Psoas muscle (tissue), 7 donors: ENCODE measurements at regions not wholly inside any gene's neighbourhood (a gene's known extent, or its start where the extent isn't known, plus 50 kb on each side); places are given as distances from the start of the nearest gene placed in this dataset.
A peak's percentile ranks its signal among the peaks of the same experiment; 100 is the strongest.

Source experiments
- ATAC-seq, 4 donors: fragments of 200-7000 bp; cut with Tn5 transposase; one replicate each; pipeline ENCODE4 v1.9.1; 2020; ENCODE audit warnings: moderate library complexity in 3 of 4, mild to moderate bottlenecking in 2 of 4
- DNase-seq, 2 donors: peaks; one replicate each; pipeline ENCODE4 v3.0.0-alpha.2; 2020
- H3K27ac ChIP-seq: fragments of 200-600 bp; one replicate; pipeline ENCODE4 v1.8.0; 2022
- H3K27me3 ChIP-seq, 3 donors: fragments of 200-600 bp in 1 of 3; one replicate each; pipeline versions ENCODE4 v1.6.1 to v1.8.0; 2013 to 2022; ENCODE audit warnings: low read length in 2 of 3, mild to moderate bottlenecking in 2 of 3, moderate library complexity in 1 of 3; ENCODE audit not compliant: insufficient read depth in 3 of 3
- H3K36me3 ChIP-seq, 2 donors: fragments of 200-600 bp in 1 of 2; one replicate each; pipeline versions ENCODE4 v1.6.1 to v1.8.0; 2013 to 2022; ENCODE audit warnings: low read depth in 1 of 2, mild to moderate bottlenecking in 1 of 2, moderate library complexity in 1 of 2; ENCODE audit not compliant: insufficient read depth in 1 of 2
- H3K4me1 ChIP-seq: fragments of 200-600 bp; one replicate; pipeline ENCODE4 v1.8.0; 2022
- H3K4me3 ChIP-seq: fragments of 200-600 bp; one replicate; pipeline ENCODE4 v1.8.0; 2022; ENCODE audit warnings: mild to moderate bottlenecking
- H3K9me3 ChIP-seq: fragments of 200-600 bp; one replicate; pipeline ENCODE4 v1.8.0; 2022
- CTCF ChIP-seq: fragments of 200-600 bp; IDR thresholded peaks from one replicate; pipeline ENCODE4 v1.8.0; 2022; ENCODE audit warnings: antibody characterized with exemption
- WGBS, 3 donors: extraction: QIAGEN DNeasy Blood & Tissue Kit; methylation state at CpG; one replicate each; pipeline versions ENCODE4 v1.1.6 to v1.1.7; 2013; 5-methylcytosine and 5-hydroxymethylcytosine counted together
- intact Hi-C, 2 donors: fragments of 100-400 bp; cut with DNase I; formaldehyde crosslinking; loops; one replicate each; pipeline versions ENCODE4 v1.11.0 to v1.14.2; 2022
- donor health status: healthy with polysubstance abuse.
- donor health status: DM: no; HTN: no; CAD: no; lungs with moderate emphysema.
- donor health status: Bipolar disorder and iron deficiency.
- donor health status: healthy.
- donor health status: DM: yes; HTN: yes; CAD: no.
- donor health status: DM: no; HTN: no; CAD: no.
- donor health status: DM: yes; HTN: yes; CAD: no.

GRCh38 chr2:160664603-160665140 lies 171.1 kb upstream of the RBMS1 start:
- TF ChIP-seq CTCF = no peak
- Histone ChIP-seq H3K36me3 (no peaks in the 10 kb centered on the region), H3K9me3 (no peaks in the 10 kb centered on the region), H3K27ac (no peak overlapping the region), H3K4me1 (peaks cover 4% of the 10 kb centered on the region), H3K4me3 (no peak overlapping the region), H3K27me3 (no peaks in the 10 kb centered on the region)
- 87 to 89% (median 88%) methylated on average over 2 of the region's 2 CpGs for WGBS, 3 donors
- intact Hi-C loops = no loop called here
- DNase-seq (no peak), ATAC-seq (no peak)

GRCh38 chr2:160666154-160667060 lies 172.8 kb upstream of the RBMS1 start:
- intact Hi-C loops = no loop called here
- Histone ChIP-seq H3K36me3 (no peaks in the 10 kb centered on the region), H3K27me3 (no peaks in the 10 kb centered on the region), H3K9me3 (no peaks in the 10 kb centered on the region), H3K27ac (peak overlapping the region; percentile 23), H3K4me1 (peaks cover 4% of the 10 kb centered on the region), H3K4me3 (no peak overlapping the region)
- TF ChIP-seq CTCF = no peak
- WGBS, 3 donors = 15 to 22% (median 17%) methylated on average over 5 of the region's 5 CpGs
- DNase-seq (no peak), ATAC-seq (peak; percentile 60 to 74 (median 72))

- Histone ChIP-seq H3K36me3 (no peaks in the 10 kb centered on the region), H3K4me1 (peaks cover 4% of the 10 kb centered on the region), H3K27ac (no peak overlapping the region), H3K9me3 (no peaks in the 10 kb centered on the region), H3K4me3 (no peak overlapping the region), H3K27me3 (no peaks in the 10 kb centered on the region)
- ATAC-seq (no peak), DNase-seq (no peak)
- intact Hi-C loops = no loop called here
- TF ChIP-seq CTCF = no peak
These were observed 174.2 kb upstream of the RBMS1 start for GRCh38 chr2:160667811-160668210.

GRCh38 chr2:160670618-160671017 lies 177.0 kb upstream of the RBMS1 start:
- intact Hi-C loops = no loop called here
- H3K4me1 ChIP-seq = peaks cover 4% of the 10 kb centered on the region
- no peak overlapping the region for H3K4me3 ChIP-seq
- DNase-seq = no peak
- no peaks in the 10 kb centered on the region for H3K36me3 ChIP-seq
- H3K9me3 ChIP-seq = no peaks in the 10 kb centered on the region
- no peaks in the 10 kb centered on the region for H3K27me3 ChIP-seq
- no peak for TF ChIP-seq CTCF
- 91 to 92% (median 92%) methylated on average over 5 of the region's 5 CpGs for WGBS, 3 donors
- no peak overlapping the region for H3K27ac ChIP-seq
- no peak for ATAC-seq
